OCI-LY7 (cell line): ENCODE measurements at regions not wholly inside any gene's neighbourhood (a gene's known extent, or its start where the extent isn't known, plus 50 kb on each side); places are given as distances from the start of the nearest gene placed in this dataset.

Source experiments
- BruUV-seq: library from RNA; stranded (reverse); fragments of 400-500 nt; replicated peaks from 2 replicates; lab custom pipeline; 2021; lab: Mats Ljungman, UMichigan
- CTCF ChIA-PET: fragments of 300-600 bp; sonication (Branson Sonifier 250); formaldehyde crosslinking; loops from one replicate; lab custom pipeline; 2022; ENCODE audit warnings: antibody characterized with exemption; ENCODE audit not compliant: unreplicated experiment; lab: Charles Lee
- POLR2A ChIA-PET: fragments of 300-600 bp; sonication (Branson Sonifier 250); formaldehyde crosslinking; loops from one replicate; lab custom pipeline; 2022; ENCODE audit warnings: antibody characterized with exemption; lab: Charles Lee
- DNase-seq: peaks from one replicate; pipeline ENCODE4 v3.0.0-alpha.2; 2015; ENCODE audit warnings: low spot score
- H2AFZ ChIP-seq: fragments of 200-600 bp; sonication (generic), shearing (Covaris generic); 2 replicates; pipeline ENCODE4 v1.6.1; 2014; ENCODE audit warnings: mild to moderate bottlenecking, antibody characterized with exemption, low read length, moderate library complexity
- H3K27ac ChIP-seq: fragments of 200-600 bp; sonication (generic); 2 replicates; pipeline ENCODE4 v1.5.1; 2014; ENCODE audit warnings: mixed run types, low read depth, mild to moderate bottlenecking, moderate library complexity, low read length, inconsistent platforms; ENCODE audit not compliant: poor library complexity, severe bottlenecking
- H3K36me3 ChIP-seq: fragments of 200-600 bp; sonication (generic); 2 replicates; pipeline ENCODE4 v1.6.1; 2014; ENCODE audit warnings: mild to moderate bottlenecking, antibody characterized with exemption, low read length, moderate library complexity, mixed read lengths; ENCODE audit not compliant: insufficient read depth
- H3K4me1 ChIP-seq: fragments of 200-600 bp; sonication (generic); 2 replicates; pipeline ENCODE4 v1.5.1; 2014; ENCODE audit warnings: mild to moderate bottlenecking, low read length; ENCODE audit not compliant: insufficient read depth, poor library complexity, severe bottlenecking
- H3K4me2 ChIP-seq: fragments of 200-600 bp; sonication (generic); 2 replicates; pipeline ENCODE4 v1.6.1; 2014; ENCODE audit warnings: mild to moderate bottlenecking, low read length
- H3K4me3 ChIP-seq: fragments of 200-600 bp; sonication (generic); 2 replicates; pipeline ENCODE4 v1.5.1; 2014; ENCODE audit warnings: mild to moderate bottlenecking, low read depth, low read length; ENCODE audit not compliant: poor library complexity, severe bottlenecking
- H3K79me2 ChIP-seq: fragments of 200-600 bp; sonication (generic); 2 replicates; pipeline ENCODE4 v1.6.1; 2016; ENCODE audit warnings: low read depth, mild to moderate bottlenecking, low read length, moderate library complexity, mixed read lengths; ENCODE audit not compliant: insufficient read depth
- H3K9me2 ChIP-seq: fragments of 200-600 bp; sonication (generic); 2 replicates; pipeline ENCODE4 v1.6.1; 2016; ENCODE audit warnings: mild to moderate bottlenecking, low read length, mixed read lengths; ENCODE audit not compliant: insufficient read depth
- H3K9me3 ChIP-seq: fragments of 200-600 bp; sonication (generic); 2 replicates; pipeline ENCODE4 v1.6.1; 2014; ENCODE audit warnings: mild to moderate bottlenecking, mixed run types, low read length, mixed read lengths
- H4K20me1 ChIP-seq: fragments of 200-600 bp; sonication (generic); 2 replicates; pipeline ENCODE4 v1.6.1; 2014; ENCODE audit warnings: mild to moderate bottlenecking, antibody characterized with exemption, low read length, moderate library complexity, mixed read lengths; ENCODE audit not compliant: insufficient read depth
- CTCF ChIP-seq: fragments of 200-600 bp; sonication (generic); conservative IDR thresholded peaks from 2 replicates; pipeline ENCODE4 v1.5.1; 2014; ENCODE audit warnings: mild to moderate bottlenecking, antibody characterized with exemption, low read length, moderate library complexity, mixed read lengths
- EZH2phosphoT487 ChIP-seq: fragments of 200-600 bp; sonication (generic); IDR thresholded peaks from 2 replicates; pipeline ENCODE4 v1.6.1; 2018; ENCODE audit warnings: low read depth, borderline replicate concordance, mild to moderate bottlenecking, mixed run types, antibody characterized with exemption, low read length, moderate library complexity, mixed read lengths
- intact Hi-C: fragments of 100-400 bp; cut with micrococcal nuclease; formaldehyde crosslinking; loops from one replicate; pipeline ENCODE4 v1.10.0; 2022; ENCODE audit not compliant: unreplicated experiment

- POLR2A ChIA-PET: no interaction called here
Measured at GRCh38 chr20:39095870-39096269, 133.7 kb downstream of the DHX35 start.

GRCh38 chr20:39094391-39094790 is 132.2 kb downstream of the DHX35 start:
- Histone ChIP-seq H3K4me1 (no peaks in the 10 kb centered on the region), H3K4me2 (no peak overlapping the region), H3K27ac (no peak overlapping the region), H3K4me3 (no peak overlapping the region), H2AFZ (no peak overlapping the region), H3K79me2 (no peaks in the 10 kb centered on the region), H4K20me1 (no peaks in the 10 kb centered on the region), H3K9me3 (no peaks in the 10 kb centered on the region), H3K36me3 (no peaks in the 10 kb centered on the region), H3K9me2 (no peaks in the 10 kb centered on the region)
- DNase-seq: no peak
- intact Hi-C loops: no loop called here
- BruUV-seq: no TSS peak
- TF ChIP-seq EZH2phosphoT487 (no peak), CTCF (no peak)
- ChIA-PET CTCF (no interaction called here), POLR2A (no interaction called here)

More at GRCh38 chr20:39095870-39096269, 133.7 kb downstream of the DHX35 start:
- CTCF ChIA-PET: no interaction called here
- H3K4me3 ChIP-seq: no peak overlapping the region
- H3K79me2 ChIP-seq: no peaks in the 10 kb centered on the region
- no peak for DNase-seq
- no peak overlapping the region for H2AFZ ChIP-seq
- TF ChIP-seq CTCF (no peak), EZH2phosphoT487 (no peak)
- H3K4me2 ChIP-seq: no peak overlapping the region
- H3K9me3 ChIP-seq: no peaks in the 10 kb centered on the region
- no peaks in the 10 kb centered on the region for H3K4me1 ChIP-seq
- no peaks in the 10 kb centered on the region for H4K20me1 ChIP-seq
- intact Hi-C loops: no loop called here
- BruUV-seq: no TSS peak
- H3K27ac ChIP-seq: no peak overlapping the region
- no peaks in the 10 kb centered on the region for H3K36me3 ChIP-seq
- no peaks in the 10 kb centered on the region for H3K9me2 ChIP-seq

GRCh38 chr20:39092733-39093410 is 130.7 kb downstream of the DHX35 start:
- no peaks in the 10 kb centered on the region for H3K9me3 ChIP-seq
- BruUV-seq: no TSS peak
- H3K79me2 ChIP-seq: no peaks in the 10 kb centered on the region
- no peak for TF ChIP-seq EZH2phosphoT487
- TF ChIP-seq CTCF: no peak
- ChIA-PET POLR2A (interaction anchor here (0.6 kb wide), 1 partner anchor 401 kb away, joined by 3 read pairs; no protein-coding TSS in a partner anchor), CTCF (no interaction called here)
- H3K4me1 ChIP-seq: no peaks in the 10 kb centered on the region
- H3K9me2 ChIP-seq: no peaks in the 10 kb centered on the region
- no peak overlapping the region for H3K27ac ChIP-seq
- no peaks in the 10 kb centered on the region for H3K36me3 ChIP-seq
- no peak overlapping the region for H3K4me3 ChIP-seq
- intact Hi-C loops: no loop called here
- no peak for DNase-seq
- no peak overlapping the region for H2AFZ ChIP-seq
- no peaks in the 10 kb centered on the region for H4K20me1 ChIP-seq
- H3K4me2 ChIP-seq: no peak overlapping the region
